OCI-LY3 (cell line): ENCODE measurements at regions not wholly inside any gene's neighbourhood (a gene's known extent, or its start where the extent isn't known, plus 50 kb on each side); places are given as distances from the start of the nearest gene placed in this dataset.

Experiments used
- CTCF ChIP-seq: fragments of 200-600, 300-600 bp; sonication (generic); IDR thresholded peaks from 2 replicates; pipeline ENCODE4 v1.5.1; 2014; ENCODE audit warnings: antibody characterized with exemption, low read length, low read depth
- EZH2phosphoT487 ChIP-seq: fragments of 200-600 bp; shearing (Covaris generic); IDR thresholded peaks from 2 replicates; pipeline ENCODE4 v1.6.1; 2018; ENCODE audit warnings: antibody characterized with exemption, mixed run types, low read depth

GRCh38 chr15:60265057-60265456 lies 132.7 kb downstream of the ANXA2 start:
- no peak for TF ChIP-seq CTCF
- TF ChIP-seq EZH2phosphoT487, result no peak
